Ishikawa (cell line): ENCODE measurements at regions not wholly inside any gene's neighbourhood (a gene's known extent, or its start where the extent isn't known, plus 50 kb on each side); places are given as distances from the start of the nearest gene placed in this dataset.

Experiments used
- CEBPB ChIP-seq: IDR thresholded peaks from 2 replicates; pipeline ENCODE4 v1.6.1; 2012
- CREB1 ChIP-seq: IDR thresholded peaks from 2 replicates; pipeline ENCODE4 v1.6.1; 2012; ENCODE audit warnings: low read depth
- EGR1 ChIP-seq: IDR thresholded peaks from 2 replicates; pipeline ENCODE4 v1.6.1; 2012
- EP300 ChIP-seq: IDR thresholded peaks from 2 replicates; pipeline ENCODE4 v1.6.1; 2012; ENCODE audit warnings: borderline replicate concordance
- FOXM1 ChIP-seq: IDR thresholded peaks from 2 replicates; pipeline ENCODE4 v1.6.1; 2012; ENCODE audit warnings: low read depth, borderline replicate concordance
- NFIC ChIP-seq: IDR thresholded peaks from 2 replicates; pipeline ENCODE4 v1.6.1; 2012
- RAD21 ChIP-seq: IDR thresholded peaks from 2 replicates; pipeline ENCODE4 v1.6.1; 2012; ENCODE audit warnings: low read depth
- TAF1 ChIP-seq: IDR thresholded peaks from 2 replicates; pipeline ENCODE4 v1.6.1; 2012; ENCODE audit warnings: low read depth, mild to moderate bottlenecking
- TCF12 ChIP-seq: IDR thresholded peaks from 2 replicates; pipeline ENCODE4 v1.6.1; 2012; ENCODE audit warnings: low read depth
- TEAD4 ChIP-seq: IDR thresholded peaks from 2 replicates; pipeline ENCODE4 v1.6.1; 2012
- YY1 ChIP-seq: IDR thresholded peaks from 2 replicates; pipeline ENCODE4 v1.6.1; 2012; ENCODE audit warnings: low read depth
- ZBTB7A ChIP-seq: IDR thresholded peaks from 2 replicates; pipeline ENCODE4 v1.6.1; 2012; ENCODE audit warnings: low read depth
- TF ChIP-seq, protein P1 (sequence below): IDR thresholded peaks from 2 replicates; pipeline ENCODE4 v1.6.1; 2012
- TF ChIP-seq, protein P2 (sequence below): IDR thresholded peaks from 2 replicates; pipeline ENCODE4 v1.6.1; 2012; ENCODE audit warnings: low read depth, mild to moderate bottlenecking
- TF ChIP-seq, protein P3 (sequence below): IDR thresholded peaks from 2 replicates; pipeline ENCODE4 v1.6.1; 2012

DNA sequence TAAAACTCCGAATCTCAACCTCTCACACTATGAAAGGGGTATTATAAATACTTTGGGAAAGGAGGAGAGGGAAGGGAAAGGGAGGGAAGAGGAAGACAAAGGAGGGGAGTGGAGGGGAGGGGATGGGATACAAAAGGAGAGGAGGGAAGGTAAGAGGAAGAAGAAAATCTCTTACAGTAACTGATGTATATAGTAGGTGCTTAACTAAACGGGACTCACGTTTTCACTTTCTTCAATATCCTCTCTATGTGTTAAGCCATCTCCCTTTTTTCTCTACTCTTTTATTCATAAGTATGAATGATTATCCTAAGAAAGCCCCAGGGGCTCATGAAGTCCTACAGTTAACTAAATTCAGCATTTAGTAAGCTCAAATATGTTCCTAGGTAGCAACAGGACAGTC lies 729.6 kb upstream of the NR2F2 start:
- TF ChIP-seq ZBTB7A (no peak), NFIC (no peak), YY1 (no peak), TEAD4 (no peak), FOXM1 (no peak), TCF12 (no peak), EGR1 (no peak), CEBPB (no peak), CREB1 (no peak), TAF1 (no peak), RAD21 (no peak), EP300 (no peak)
- TF ChIP-seq, protein P1, sequence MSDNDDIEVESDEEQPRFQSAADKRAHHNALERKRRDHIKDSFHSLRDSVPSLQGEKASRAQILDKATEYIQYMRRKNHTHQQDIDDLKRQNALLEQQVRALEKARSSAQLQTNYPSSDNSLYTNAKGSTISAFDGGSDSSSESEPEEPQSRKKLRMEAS: no peak
- TF ChIP-seq, protein P2, sequence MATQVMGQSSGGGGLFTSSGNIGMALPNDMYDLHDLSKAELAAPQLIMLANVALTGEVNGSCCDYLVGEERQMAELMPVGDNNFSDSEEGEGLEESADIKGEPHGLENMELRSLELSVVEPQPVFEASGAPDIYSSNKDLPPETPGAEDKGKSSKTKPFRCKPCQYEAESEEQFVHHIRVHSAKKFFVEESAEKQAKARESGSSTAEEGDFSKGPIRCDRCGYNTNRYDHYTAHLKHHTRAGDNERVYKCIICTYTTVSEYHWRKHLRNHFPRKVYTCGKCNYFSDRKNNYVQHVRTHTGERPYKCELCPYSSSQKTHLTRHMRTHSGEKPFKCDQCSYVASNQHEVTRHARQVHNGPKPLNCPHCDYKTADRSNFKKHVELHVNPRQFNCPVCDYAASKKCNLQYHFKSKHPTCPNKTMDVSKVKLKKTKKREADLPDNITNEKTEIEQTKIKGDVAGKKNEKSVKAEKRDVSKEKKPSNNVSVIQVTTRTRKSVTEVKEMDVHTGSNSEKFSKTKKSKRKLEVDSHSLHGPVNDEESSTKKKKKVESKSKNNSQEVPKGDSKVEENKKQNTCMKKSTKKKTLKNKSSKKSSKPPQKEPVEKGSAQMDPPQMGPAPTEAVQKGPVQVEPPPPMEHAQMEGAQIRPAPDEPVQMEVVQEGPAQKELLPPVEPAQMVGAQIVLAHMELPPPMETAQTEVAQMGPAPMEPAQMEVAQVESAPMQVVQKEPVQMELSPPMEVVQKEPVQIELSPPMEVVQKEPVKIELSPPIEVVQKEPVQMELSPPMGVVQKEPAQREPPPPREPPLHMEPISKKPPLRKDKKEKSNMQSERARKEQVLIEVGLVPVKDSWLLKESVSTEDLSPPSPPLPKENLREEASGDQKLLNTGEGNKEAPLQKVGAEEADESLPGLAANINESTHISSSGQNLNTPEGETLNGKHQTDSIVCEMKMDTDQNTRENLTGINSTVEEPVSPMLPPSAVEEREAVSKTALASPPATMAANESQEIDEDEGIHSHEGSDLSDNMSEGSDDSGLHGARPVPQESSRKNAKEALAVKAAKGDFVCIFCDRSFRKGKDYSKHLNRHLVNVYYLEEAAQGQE: no peak
- TF ChIP-seq, protein P3, sequence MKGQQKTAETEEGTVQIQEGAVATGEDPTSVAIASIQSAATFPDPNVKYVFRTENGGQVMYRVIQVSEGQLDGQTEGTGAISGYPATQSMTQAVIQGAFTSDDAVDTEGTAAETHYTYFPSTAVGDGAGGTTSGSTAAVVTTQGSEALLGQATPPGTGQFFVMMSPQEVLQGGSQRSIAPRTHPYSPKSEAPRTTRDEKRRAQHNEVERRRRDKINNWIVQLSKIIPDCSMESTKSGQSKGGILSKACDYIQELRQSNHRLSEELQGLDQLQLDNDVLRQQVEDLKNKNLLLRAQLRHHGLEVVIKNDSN: no peak

DNA sequence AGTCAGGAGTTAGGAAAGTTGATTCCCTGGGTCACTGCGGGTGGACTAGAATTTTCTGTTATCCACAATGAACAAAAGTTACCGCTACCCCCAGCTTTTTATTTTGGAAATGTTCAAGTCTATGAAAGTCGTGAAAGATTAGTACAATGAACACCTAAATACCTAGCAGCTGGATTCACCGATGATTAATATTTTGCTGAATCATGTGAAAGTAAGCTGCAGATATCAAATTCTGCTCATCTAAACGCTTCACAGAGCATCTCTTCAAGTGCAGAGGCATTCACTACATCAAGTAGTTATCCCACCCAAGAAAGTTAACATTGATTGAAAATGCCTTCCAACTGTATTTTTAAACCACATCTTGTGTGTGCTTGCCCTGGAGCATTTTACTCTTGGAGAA lies 729.0 kb upstream of the NR2F2 start:
- TF ChIP-seq EP300 (no peak), NFIC (no peak), CEBPB (no peak), CREB1 (no peak), RAD21 (no peak), TCF12 (no peak), TAF1 (no peak), FOXM1 (no peak), EGR1 (no peak)
- TF ChIP-seq, protein P1: no peak
- TF ChIP-seq, protein P3: no peak

DNA sequence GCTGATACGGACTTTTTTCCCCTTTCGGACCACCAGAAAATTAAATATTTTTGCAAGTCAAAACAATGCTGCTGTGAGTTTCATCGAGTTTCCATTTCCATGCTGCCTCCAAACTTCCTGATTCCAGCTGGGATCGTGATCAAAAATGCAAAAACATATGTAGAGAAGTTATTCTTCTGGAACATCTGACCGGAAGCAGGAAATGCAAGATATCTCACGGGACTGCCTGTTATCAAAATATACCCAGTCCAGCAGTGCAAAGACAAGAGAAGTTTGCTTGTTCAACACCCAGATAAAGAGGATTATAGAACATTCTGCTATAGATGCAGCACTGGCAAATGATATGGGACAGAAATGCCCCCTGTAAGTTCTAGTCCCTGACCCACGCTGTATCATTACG lies 726.7 kb upstream of the NR2F2 start:
- TF ChIP-seq TAF1 (no peak), TEAD4 (no peak), EGR1 (no peak), ZBTB7A (no peak), RAD21 (no peak), CREB1 (no peak), FOXM1 (no peak), NFIC (no peak), CEBPB (no peak), EP300 (no peak), YY1 (no peak)
- TF ChIP-seq, protein P2: no peak

DNA sequence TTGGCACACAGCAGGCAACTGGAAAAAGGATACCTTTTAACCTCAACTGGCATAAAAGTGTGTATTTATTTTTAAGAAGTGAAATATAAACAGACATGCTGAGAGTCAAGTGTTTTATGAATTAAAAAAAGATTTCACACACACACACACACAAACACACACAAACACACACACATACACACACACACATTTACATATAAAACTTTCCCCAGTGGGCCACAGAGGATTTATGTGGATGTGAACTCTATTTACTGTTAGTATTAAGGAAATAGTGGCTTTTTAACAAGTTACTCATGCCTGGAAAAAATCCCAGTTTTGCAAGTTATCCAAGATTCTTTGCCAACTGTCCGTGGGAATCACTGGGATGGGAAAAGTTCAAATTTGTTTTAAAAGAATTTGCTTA lies 725.9 kb upstream of the NR2F2 start:
- TF ChIP-seq EP300 (no peak), YY1 (no peak), NFIC (no peak), CREB1 (no peak), TCF12 (no peak), RAD21 (no peak), FOXM1 (no peak), EGR1 (no peak), CEBPB (no peak), ZBTB7A (no peak), TAF1 (no peak), TEAD4 (no peak)
- TF ChIP-seq, protein P2: no peak
- TF ChIP-seq, protein P3: no peak
- TF ChIP-seq, protein P1: no peak
